ENCODE measurements at regions not wholly inside any gene's neighbourhood (a gene's known extent, or its start where the extent isn't known, plus 50 kb on each side); places are given as distances from the start of the nearest gene placed in this dataset.

DNA sequence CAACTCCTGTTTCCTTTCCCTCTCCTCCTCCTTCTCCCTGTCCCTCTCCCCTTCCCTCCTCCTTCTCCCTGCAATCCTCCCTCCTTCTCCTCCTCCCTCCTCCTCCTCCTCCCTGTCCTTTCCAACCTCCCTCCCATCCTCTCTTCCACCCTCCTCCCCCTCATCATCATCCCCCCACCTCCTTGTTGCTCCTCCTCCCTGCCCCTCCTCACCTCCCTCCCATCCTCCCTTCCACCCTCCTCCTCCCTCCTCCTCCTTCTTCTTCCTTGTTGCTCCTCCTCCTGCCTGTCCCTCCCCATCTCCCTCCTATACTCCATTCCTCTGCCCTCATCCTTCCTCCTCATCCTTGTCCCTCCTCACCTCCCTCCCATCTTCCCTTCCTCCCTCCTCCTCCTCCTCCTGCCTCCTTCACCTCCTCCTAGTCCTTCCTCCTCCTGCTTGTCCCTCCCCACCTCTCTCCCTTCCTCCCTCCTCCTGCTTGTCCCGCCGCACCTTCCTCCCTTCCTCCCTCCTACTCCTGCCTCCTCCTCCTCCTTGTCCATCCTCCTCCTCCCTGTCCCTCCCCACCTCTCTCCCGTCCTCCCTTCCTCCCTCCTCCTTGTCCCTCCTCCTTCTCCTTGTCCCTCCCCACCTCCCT lies 222.5 kb downstream of the IRF8 start:
- no peak for DNase-seq (ENCODE audit: low spot score)
- no peaks in the 10 kb centered on the region for H3K9me3 Mint-ChIP-seq
- Histone ChIP-seq H3F3A (ENCODE audit: low read depth) (no peaks in the 10 kb centered on the region), H3K4me3 (no peak overlapping the region), H3K9ac (no peak overlapping the region), H3K4me1 (peaks cover 8% of the 10 kb centered on the region), H3K9me3 (ENCODE audit: low read depth) (no peaks in the 10 kb centered on the region), H3K27me3 (peaks cover 34% of the 10 kb centered on the region), H4K20me1 (ENCODE audit: low read depth) (no peaks in the 10 kb centered on the region), H3K27ac (no peak overlapping the region), H3K36me3 (no peaks in the 10 kb centered on the region), H2AFZ (replicated peaks) (no peak overlapping the region), H3K79me2 (ENCODE audit: low read depth) (no peaks in the 10 kb centered on the region), H3K4me2 (no peak overlapping the region)
- peaks cover 3% of the 10 kb centered on the region for H3K4me1 Mint-ChIP-seq
- no peak overlapping the region for H3K27ac Mint-ChIP-seq
- no peaks in the 10 kb centered on the region for H3K36me3 Mint-ChIP-seq
- H3K27me3 Mint-ChIP-seq (ENCODE audit: insufficient read depth, low read depth): peaks cover 11% of the 10 kb centered on the region
- H3K4me3 Mint-ChIP-seq: no peak overlapping the region
- TF ChIP-seq EZH2phosphoT487 (IDR thresholded peaks at IDR 0.05) (no peak), EZH2 (IDR thresholded peaks at IDR 0.05) (no peak)
- TF ChIP-seq, protein P1, sequence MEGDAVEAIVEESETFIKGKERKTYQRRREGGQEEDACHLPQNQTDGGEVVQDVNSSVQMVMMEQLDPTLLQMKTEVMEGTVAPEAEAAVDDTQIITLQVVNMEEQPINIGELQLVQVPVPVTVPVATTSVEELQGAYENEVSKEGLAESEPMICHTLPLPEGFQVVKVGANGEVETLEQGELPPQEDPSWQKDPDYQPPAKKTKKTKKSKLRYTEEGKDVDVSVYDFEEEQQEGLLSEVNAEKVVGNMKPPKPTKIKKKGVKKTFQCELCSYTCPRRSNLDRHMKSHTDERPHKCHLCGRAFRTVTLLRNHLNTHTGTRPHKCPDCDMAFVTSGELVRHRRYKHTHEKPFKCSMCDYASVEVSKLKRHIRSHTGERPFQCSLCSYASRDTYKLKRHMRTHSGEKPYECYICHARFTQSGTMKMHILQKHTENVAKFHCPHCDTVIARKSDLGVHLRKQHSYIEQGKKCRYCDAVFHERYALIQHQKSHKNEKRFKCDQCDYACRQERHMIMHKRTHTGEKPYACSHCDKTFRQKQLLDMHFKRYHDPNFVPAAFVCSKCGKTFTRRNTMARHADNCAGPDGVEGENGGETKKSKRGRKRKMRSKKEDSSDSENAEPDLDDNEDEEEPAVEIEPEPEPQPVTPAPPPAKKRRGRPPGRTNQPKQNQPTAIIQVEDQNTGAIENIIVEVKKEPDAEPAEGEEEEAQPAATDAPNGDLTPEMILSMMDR (IDR thresholded peaks at IDR 0.05): no peak

DNA sequence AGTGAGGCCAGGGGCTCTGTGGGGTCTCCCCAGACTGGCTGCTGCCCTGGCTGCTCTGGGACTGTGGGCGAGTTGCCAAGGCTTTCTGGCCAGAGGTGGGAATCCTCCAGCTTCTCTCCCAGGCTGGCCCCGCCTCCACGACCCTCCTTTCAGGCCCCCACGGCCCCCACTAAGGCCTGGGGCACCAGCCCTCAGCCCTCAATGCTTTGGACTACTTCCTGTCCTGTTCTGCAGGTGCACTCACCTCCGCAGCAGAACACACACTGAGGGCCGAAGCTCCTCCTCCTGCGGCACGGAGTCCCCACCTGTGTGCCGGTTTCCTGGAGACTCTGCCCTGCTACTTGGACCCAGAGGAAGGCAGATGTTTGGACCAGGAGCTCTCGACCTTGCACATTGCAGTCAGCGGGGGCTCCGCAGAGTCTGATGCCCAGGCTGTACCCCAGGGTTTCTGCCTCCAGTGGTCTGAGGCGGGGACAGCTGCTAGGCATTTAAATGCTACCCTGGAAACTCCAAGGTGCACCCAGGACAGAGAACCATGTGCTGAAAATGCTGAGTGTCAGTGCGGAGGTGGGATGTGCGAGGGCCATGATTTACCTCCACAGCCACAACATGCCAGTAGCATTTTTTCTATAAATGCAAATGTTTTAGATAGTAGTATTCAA lies 223.8 kb downstream of the IRF8 start:
- H3K36me3 ChIP-seq: no peaks in the 10 kb centered on the region
- H3K27me3 ChIP-seq: peaks cover 34% of the 10 kb centered on the region
- TF ChIP-seq EZH2 (IDR thresholded peaks at IDR 0.05): no peak
- no peak overlapping the region for H3K4me2 ChIP-seq
- H3K4me1 ChIP-seq: peaks cover 4% of the 10 kb centered on the region
- no peak for DNase-seq (ENCODE audit: low spot score)
- Mint-ChIP-seq H3K36me3 (no peaks in the 10 kb centered on the region), H3K27me3 (ENCODE audit: insufficient read depth, low read depth) (peaks cover 11% of the 10 kb centered on the region), H3K4me3 (no peak overlapping the region), H3K4me1 (peaks cover 3% of the 10 kb centered on the region), H3K9me3 (no peaks in the 10 kb centered on the region), H3K27ac (no peak overlapping the region)
- no peak overlapping the region for H2AFZ ChIP-seq (replicated peaks)
- H3K9me3 ChIP-seq (ENCODE audit: low read depth): no peaks in the 10 kb centered on the region
- H3K9ac ChIP-seq: no peak overlapping the region
- H3F3A ChIP-seq (ENCODE audit: low read depth): no peaks in the 10 kb centered on the region
- H3K4me3 ChIP-seq: no peak overlapping the region
- no peak overlapping the region for H3K27ac ChIP-seq
- no peaks in the 10 kb centered on the region for H4K20me1 ChIP-seq (ENCODE audit: low read depth)
- no peaks in the 10 kb centered on the region for H3K79me2 ChIP-seq (ENCODE audit: low read depth)

DNA sequence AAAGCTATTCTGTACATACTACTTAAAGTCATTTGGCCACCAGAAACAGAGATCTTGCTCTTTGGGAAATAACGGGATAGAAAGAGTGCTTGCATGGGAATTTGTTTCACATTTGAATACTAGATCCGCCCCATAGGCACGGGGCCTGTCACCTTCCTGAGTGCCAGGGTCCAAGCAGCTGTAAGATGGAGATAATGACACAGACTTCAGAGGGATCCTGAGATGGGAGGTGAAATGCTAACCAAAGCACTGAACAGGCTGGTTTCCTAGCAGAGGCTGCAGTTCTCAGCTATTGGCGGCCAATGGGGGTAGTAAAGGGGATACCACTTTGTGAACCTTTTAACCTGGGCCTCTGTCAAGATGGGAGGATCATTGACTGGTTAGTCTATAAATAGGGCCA lies 225.4 kb downstream of the IRF8 start:
- Mint-ChIP-seq H3K27me3 (ENCODE audit: insufficient read depth, low read depth) (peaks cover 8% of the 10 kb centered on the region), H3K27ac (no peak overlapping the region), H3K4me1 (peaks cover 2% of the 10 kb centered on the region), H3K36me3 (no peaks in the 10 kb centered on the region), H3K4me3 (no peak overlapping the region), H3K9me3 (no peaks in the 10 kb centered on the region)
- Histone ChIP-seq H2AFZ (replicated peaks) (no peak overlapping the region), H3K4me1 (no peaks in the 10 kb centered on the region), H3K27me3 (peaks cover 34% of the 10 kb centered on the region), H3K4me2 (no peak overlapping the region), H3K9ac (no peak overlapping the region), H3K9me3 (ENCODE audit: low read depth) (no peaks in the 10 kb centered on the region), H3K27ac (no peak overlapping the region), H4K20me1 (ENCODE audit: low read depth) (no peaks in the 10 kb centered on the region), H3K36me3 (no peaks in the 10 kb centered on the region), H3K79me2 (ENCODE audit: low read depth) (no peaks in the 10 kb centered on the region), H3F3A (ENCODE audit: low read depth) (no peaks in the 10 kb centered on the region), H3K4me3 (no peak overlapping the region)
- TF ChIP-seq, protein P1 (IDR thresholded peaks at IDR 0.05): no peak
- no peak for TF ChIP-seq EZH2phosphoT487 (IDR thresholded peaks at IDR 0.05)
- TF ChIP-seq EZH2 (IDR thresholded peaks at IDR 0.05): no peak
- no peak for DNase-seq (ENCODE audit: low spot score)

DNA sequence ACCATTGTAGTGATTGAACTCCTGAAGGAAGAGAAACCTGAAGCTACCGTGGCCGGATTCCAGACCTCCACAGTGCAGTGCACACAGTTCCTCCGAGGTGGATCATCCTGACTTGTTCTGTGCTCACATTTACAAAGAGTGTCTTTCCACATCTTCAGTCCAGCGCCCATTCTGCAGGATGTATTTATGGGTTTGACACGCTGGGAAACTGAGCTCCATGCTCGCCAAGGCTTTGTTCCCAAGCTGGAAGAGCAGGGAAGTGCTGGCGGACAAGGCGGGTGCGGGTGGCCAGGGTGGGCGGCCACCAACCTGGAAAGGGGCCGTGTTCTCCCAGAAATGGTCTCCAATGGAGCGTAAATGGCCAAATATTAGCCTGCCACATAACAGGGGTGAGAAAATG lies 227.9 kb downstream of the IRF8 start:
- no peaks in the 10 kb centered on the region for H3F3A ChIP-seq (ENCODE audit: low read depth)
- TF ChIP-seq EZH2 (IDR thresholded peaks at IDR 0.05) (no peak), EZH2phosphoT487 (IDR thresholded peaks at IDR 0.05) (no peak)
- TF ChIP-seq, protein P1 (IDR thresholded peaks at IDR 0.05): no peak
- no peak overlapping the region for H3K27ac ChIP-seq
- no peak overlapping the region for H3K4me2 ChIP-seq
- H3K79me2 ChIP-seq (ENCODE audit: low read depth): no peaks in the 10 kb centered on the region
- no peaks in the 10 kb centered on the region for H3K4me1 ChIP-seq
- Mint-ChIP-seq H3K27ac (no peak overlapping the region), H3K27me3 (ENCODE audit: insufficient read depth, low read depth) (peaks cover 6% of the 10 kb centered on the region), H3K36me3 (no peaks in the 10 kb centered on the region), H3K4me1 (peaks cover 2% of the 10 kb centered on the region), H3K9me3 (no peaks in the 10 kb centered on the region), H3K4me3 (no peak overlapping the region)
- H3K9me3 ChIP-seq (ENCODE audit: low read depth): no peaks in the 10 kb centered on the region
- H3K27me3 ChIP-seq: peaks cover 12% of the 10 kb centered on the region
- no peak overlapping the region for H3K9ac ChIP-seq
- H3K36me3 ChIP-seq: no peaks in the 10 kb centered on the region
- no peak overlapping the region for H2AFZ ChIP-seq (replicated peaks)
- no peak for DNase-seq (ENCODE audit: low spot score)
- no peaks in the 10 kb centered on the region for H4K20me1 ChIP-seq (ENCODE audit: low read depth)
- no peak overlapping the region for H3K4me3 ChIP-seq

Measured in neural progenitor cell (in vitro differentiated cells).